Right atrium auricular region (tissue), 2 donors: ENCODE measurements at regions not wholly inside any gene's neighbourhood (a gene's known extent, or its start where the extent isn't known, plus 50 kb on each side); places are given as distances from the start of the nearest gene placed in this dataset.

Source experiments
- DNase-seq: peaks from one replicate; pipeline ENCODE4 v3.0.0-alpha.2; 2019; ENCODE audit warnings: low spot score
- H3K27ac ChIP-seq, 2 donors: fragments of 200-600 bp; sonication (generic); 1 replicate in 1 of 2; 2 replicates in 1 of 2; pipeline ENCODE4 v1.5.1; 2016 to 2019
- H3K27me3 ChIP-seq, 2 donors: fragments of 200-600 bp; sonication (generic); one replicate each; pipeline versions ENCODE4 v1.5.1 to v1.6.0; 2017 to 2019
- H3K36me3 ChIP-seq: fragments of 200-600 bp; sonication (generic); one replicate; pipeline ENCODE4 v1.5.1; 2016
- H3K4me1 ChIP-seq, 2 donors: fragments of 200-600 bp; sonication (generic); one replicate each; pipeline versions ENCODE4 v1.5.1 to v1.6.0; 2017 to 2019
- H3K4me3 ChIP-seq, 2 donors: fragments of 200-600 bp; sonication (generic); 1 replicate in 1 of 2; 2 replicates in 1 of 2; pipeline ENCODE4 v1.5.1; 2017 to 2019; ENCODE audit warnings: mild to moderate bottlenecking in 1 of 2, moderate library complexity in 1 of 2
- H3K9me3 ChIP-seq, 2 donors: fragments of 200-600 bp; sonication (generic); one replicate each; pipeline ENCODE4 v1.5.1; 2019
- CTCF ChIP-seq, 2 donors: fragments of 200-600 bp; sonication (generic); IDR thresholded peaks; one replicate each; pipeline ENCODE4 v1.5.1; 2019; ENCODE audit warnings: antibody characterized with exemption in 2 of 2

- no peaks in the 10 kb centered on the region for H3K4me1 ChIP-seq
Observed at GRCh38 chr11:129655247-129655832, 160.3 kb upstream of the TMEM45B start.

GRCh38 chr11:129657866-129658525, 157.7 kb upstream of the TMEM45B start:
- no peaks in the 10 kb centered on the region for H3K36me3 ChIP-seq
- H3K4me1 ChIP-seq = no peaks in the 10 kb centered on the region
- H3K27me3 ChIP-seq = no peaks in the 10 kb centered on the region
- peaks cover 6 to 39% of the 10 kb centered on the region in 2 donors for H3K9me3 ChIP-seq
- no peak for TF ChIP-seq CTCF (IDR thresholded peaks at IDR 0.05)
- H3K4me3 ChIP-seq = no peak overlapping the region
- no peak for DNase-seq
- H3K27ac ChIP-seq = no peak overlapping the region

More at GRCh38 chr11:129655247-129655832, 160.3 kb upstream of the TMEM45B start:
- TF ChIP-seq CTCF (IDR thresholded peaks at IDR 0.05) = no peak
- no peak overlapping the region for H3K4me3 ChIP-seq
- H3K27ac ChIP-seq = no peak overlapping the region
- no peaks in the 10 kb centered on the region for H3K36me3 ChIP-seq
- no peaks in the 10 kb centered on the region for H3K27me3 ChIP-seq
- peaks cover 6 to 22% of the 10 kb centered on the region in 2 donors for H3K9me3 ChIP-seq
- no peak for DNase-seq

GRCh38 chr11:129658526-129658867, 157.2 kb upstream of the TMEM45B start:
- Histone ChIP-seq H3K27me3 (no peaks in the 10 kb centered on the region), H3K4me3 (no peak overlapping the region), H3K27ac (no peak overlapping the region), H3K4me1 (no peaks in the 10 kb centered on the region), H3K36me3 (no peaks in the 10 kb centered on the region), H3K9me3 (peaks cover 6 to 41% of the 10 kb centered on the region in 2 donors)
- no peak for DNase-seq
- no peak for TF ChIP-seq CTCF (IDR thresholded peaks at IDR 0.05)

GRCh38 chr11:129680907-129681306, 134.7 kb upstream of the TMEM45B start:
- Histone ChIP-seq H3K27ac (no peak overlapping the region), H3K4me3 (no peak overlapping the region), H3K9me3 (peaks cover 0 to 1% of the 10 kb centered on the region in 2 donors), H3K27me3 (no peaks in the 10 kb centered on the region), H3K4me1 (no peaks in the 10 kb centered on the region), H3K36me3 (no peaks in the 10 kb centered on the region)
- TF ChIP-seq CTCF (IDR thresholded peaks at IDR 0.05) = no peak
- no peak for DNase-seq

- Histone ChIP-seq H3K27me3 (no peaks in the 10 kb centered on the region), H3K36me3 (no peaks in the 10 kb centered on the region), H3K9me3 (peaks cover 0 to 5% of the 10 kb centered on the region in 2 donors), H3K27ac (no peak overlapping the region), H3K4me3 (no peak overlapping the region), H3K4me1 (no peaks in the 10 kb centered on the region)
- no peak for TF ChIP-seq CTCF (IDR thresholded peaks at IDR 0.05)
- no peak for DNase-seq
Observed at GRCh38 chr11:129681344-129682114, 134.1 kb upstream of the TMEM45B start.
